A673 (cell line): ENCODE measurements at regions not wholly inside any gene's neighbourhood (a gene's known extent, or its start where the extent isn't known, plus 50 kb on each side); places are given as distances from the start of the nearest gene placed in this dataset.

Experiments used
- BruUV-seq: library from RNA; stranded (reverse); fragments of 400-500 nt; replicated peaks from 2 replicates; lab custom pipeline; 2021; lab: Mats Ljungman, UMichigan
- CTCF ChIA-PET: fragments of 300-600 bp; sonication (Branson Sonifier 250); formaldehyde crosslinking; loops from one replicate; lab custom pipeline; 2022; ENCODE audit warnings: antibody characterized with exemption; lab: Charles Lee
- POLR2A ChIA-PET: fragments of 300-600 bp; sonication (Branson Sonifier 250); formaldehyde crosslinking; loops from one replicate; lab custom pipeline; 2022; ENCODE audit warnings: antibody characterized with exemption; ENCODE audit not compliant: low non-redundant PET; lab: Charles Lee
- DNase-seq: peaks from one replicate; pipeline ENCODE4 v3.0.0-alpha.2; 2015; ENCODE audit warnings: low spot score
- H3K27ac ChIP-seq: fragments of 200-600 bp; sonication (generic); 2 replicates; pipeline ENCODE4 v1.5.1; 2016; ENCODE audit warnings: mixed run types, low read depth, mild to moderate bottlenecking, mixed read lengths, antibody characterized with exemption, low read length; ENCODE audit not compliant: poor library complexity, severe bottlenecking
- H3K27me3 ChIP-seq: fragments of 200-600 bp; sonication (generic); replicated peaks from 2 replicates; pipeline ENCODE4 v1.6.1; 2017; ENCODE audit warnings: mixed run types, low read depth, mild to moderate bottlenecking, mixed read lengths, antibody characterized with exemption, low read length; ENCODE audit not compliant: insufficient read depth, poor library complexity
- H3K36me3 ChIP-seq: fragments of 200-600 bp; sonication (generic); 2 replicates; pipeline ENCODE4 v1.6.1; 2016; ENCODE audit warnings: mixed run types, mild to moderate bottlenecking, mixed read lengths, antibody characterized with exemption, low read length; ENCODE audit not compliant: insufficient read depth, poor library complexity, severe bottlenecking
- H3K4me1 ChIP-seq: fragments of 200-600 bp; sonication (generic); 2 replicates; pipeline ENCODE4 v1.6.1; 2017; ENCODE audit warnings: mixed run types, mild to moderate bottlenecking, mixed read lengths, antibody characterized with exemption, low read length; ENCODE audit not compliant: insufficient read depth, poor library complexity, severe bottlenecking
- H3K4me3 ChIP-seq: fragments of 200-600 bp; sonication (generic); 2 replicates; pipeline ENCODE4 v1.5.1; 2016; ENCODE audit warnings: low read depth, mixed run types, mild to moderate bottlenecking, mixed read lengths, low read length; ENCODE audit not compliant: poor library complexity, severe bottlenecking
- H3K9me3 ChIP-seq: fragments of 200-600 bp; sonication (generic); 2 replicates; pipeline ENCODE4 v1.6.1; 2016; ENCODE audit warnings: mixed run types, low read depth, mild to moderate bottlenecking, mixed read lengths, antibody characterized with exemption, low read length; ENCODE audit not compliant: poor library complexity, severe bottlenecking
- CTCF ChIP-seq: fragments of 300-800, 200-600 bp; sonication (generic); conservative IDR thresholded peaks from 2 replicates; pipeline ENCODE4 v1.5.1; 2017; ENCODE audit warnings: low read depth, mild to moderate bottlenecking, antibody characterized with exemption, low read length, moderate library complexity, mixed read lengths
- EZH2 ChIP-seq: fragments of 200-600 bp; sonication (generic); IDR thresholded peaks from 2 replicates; pipeline ENCODE4 v1.6.1; 2017; ENCODE audit warnings: borderline replicate concordance, low read depth, mild to moderate bottlenecking, mixed read lengths, antibody characterized with exemption, low read length; ENCODE audit not compliant: poor library complexity, severe bottlenecking
- intact Hi-C: fragments of 100-400 bp; cut with micrococcal nuclease; formaldehyde crosslinking; loops from one replicate; pipeline ENCODE4 v1.10.0; 2022; ENCODE audit not compliant: unreplicated experiment

- H3K4me3 ChIP-seq = no peak overlapping the region
- DNase-seq = peak; percentile 7
- intact Hi-C loops = no loop called here
- POLR2A ChIA-PET = no interaction called here
- H3K27ac ChIP-seq = no peak overlapping the region
- no peaks in the 10 kb centered on the region for H3K9me3 ChIP-seq
- CTCF ChIA-PET = no interaction called here
- no peaks in the 10 kb centered on the region for H3K27me3 ChIP-seq
- TF ChIP-seq EZH2 = no peak
- TF ChIP-seq CTCF = no peak
- BruUV-seq = no TSS peak
- no peaks in the 10 kb centered on the region for H3K4me1 ChIP-seq
- H3K36me3 ChIP-seq = no peaks in the 10 kb centered on the region
Measured at GRCh38 chr10:62724465-62724864, 80.1 kb upstream of the ADO start.

- H3K27me3 ChIP-seq = no peaks in the 10 kb centered on the region
- DNase-seq = no peak
- no peak for TF ChIP-seq EZH2
- no peak for TF ChIP-seq CTCF
- H3K9me3 ChIP-seq = no peaks in the 10 kb centered on the region
- no peaks in the 10 kb centered on the region for H3K4me1 ChIP-seq
- ChIA-PET POLR2A (no interaction called here), CTCF (no interaction called here)
- H3K4me3 ChIP-seq = no peak overlapping the region
- no peak overlapping the region for H3K27ac ChIP-seq
- H3K36me3 ChIP-seq = no peaks in the 10 kb centered on the region
- BruUV-seq = no TSS peak
- intact Hi-C loops = no loop called here
Measured at GRCh38 chr10:62726142-62726541, 78.4 kb upstream of the ADO start.

- Histone ChIP-seq H3K27ac (no peak overlapping the region), H3K4me1 (no peaks in the 10 kb centered on the region), H3K4me3 (no peak overlapping the region), H3K36me3 (no peaks in the 10 kb centered on the region), H3K9me3 (no peaks in the 10 kb centered on the region), H3K27me3 (no peaks in the 10 kb centered on the region)
- no TSS peak for BruUV-seq
- CTCF ChIA-PET = no interaction called here
- no peak for DNase-seq
- no peak for TF ChIP-seq EZH2
- no peak for TF ChIP-seq CTCF
- POLR2A ChIA-PET = no interaction called here
- intact Hi-C loops = no loop called here
Measured at GRCh38 chr10:62726638-62727037, 77.9 kb upstream of the ADO start.
